ACC112 (cell line): ENCODE measurements at regions not wholly inside any gene's neighbourhood (a gene's known extent, or its start where the extent isn't known, plus 50 kb on each side); places are given as distances from the start of the nearest gene placed in this dataset.

ENCODE experiments used
- H2AFZ ChIP-seq: fragments of 200-600 bp; sonication (generic); one replicate; pipeline ENCODE4 v1.6.0; 2017; ENCODE audit warnings: antibody characterized with exemption, low read length; ENCODE audit not compliant: unreplicated experiment
- H3K27ac ChIP-seq: fragments of 200-600 bp; sonication (generic); 2 replicates; pipeline ENCODE4 v1.5.1; 2014; ENCODE audit warnings: low read depth, mild to moderate bottlenecking, antibody characterized with exemption, low read length, moderate library complexity
- H3K27me3 ChIP-seq: fragments of 200-600 bp; sonication (generic); 2 replicates; pipeline ENCODE4 v1.6.1; 2014; ENCODE audit warnings: mild to moderate bottlenecking, antibody characterized with exemption, low read length, moderate library complexity, mixed read lengths; ENCODE audit not compliant: insufficient read depth
- H3K36me3 ChIP-seq: fragments of 200-600 bp; sonication (generic); 2 replicates; pipeline ENCODE4 v1.6.1; 2016; ENCODE audit warnings: mild to moderate bottlenecking, antibody characterized with exemption, low read length, moderate library complexity, mixed read lengths; ENCODE audit not compliant: insufficient read depth
- H3K4me1 ChIP-seq: fragments of 200-600 bp; sonication (generic); one replicate; pipeline ENCODE4 v1.6.1; 2016; ENCODE audit warnings: low read length, mixed read lengths; ENCODE audit not compliant: insufficient read depth, unreplicated experiment, control insufficient read depth
- H3K4me3 ChIP-seq: fragments of 200-600 bp; sonication (generic); 2 replicates; pipeline ENCODE4 v1.5.1; 2014; ENCODE audit warnings: mild to moderate bottlenecking, low read depth, low read length
- H3K79me2 ChIP-seq: fragments of 200-600 bp; sonication (generic); one replicate; pipeline ENCODE4 v1.6.0; 2016; ENCODE audit warnings: low read length; ENCODE audit not compliant: control insufficient read depth, unreplicated experiment, insufficient read depth

GRCh38 chr15:77856705-77857346 is 220.7 kb downstream of the TBC1D2B start:
- no peak overlapping the region for H2AFZ ChIP-seq
- no peak overlapping the region for H3K27ac ChIP-seq
- no peaks in the 10 kb centered on the region for H3K79me2 ChIP-seq
- no peaks in the 10 kb centered on the region for H3K36me3 ChIP-seq
- H3K4me1 ChIP-seq = no peaks in the 10 kb centered on the region
- peaks cover 59% of the 10 kb centered on the region for H3K27me3 ChIP-seq
- no peak overlapping the region for H3K4me3 ChIP-seq

GRCh38 chr15:77855871-77856270 is 221.6 kb downstream of the TBC1D2B start:
- Histone ChIP-seq H3K4me1 (no peaks in the 10 kb centered on the region), H3K4me3 (no peak overlapping the region), H2AFZ (no peak overlapping the region), H3K36me3 (no peaks in the 10 kb centered on the region), H3K79me2 (no peaks in the 10 kb centered on the region), H3K27ac (no peak overlapping the region), H3K27me3 (peaks cover 68% of the 10 kb centered on the region)

- no peak overlapping the region for H2AFZ ChIP-seq
- peaks cover 77% of the 10 kb centered on the region for H3K27me3 ChIP-seq
Observed at GRCh38 chr15:77854980-77855379, 222.3 kb upstream of the LINGO1 start.

GRCh38 chr15:77853910-77854309 is 221.2 kb upstream of the LINGO1 start:
- H3K36me3 ChIP-seq = no peaks in the 10 kb centered on the region
- H3K4me1 ChIP-seq = no peaks in the 10 kb centered on the region
- H3K79me2 ChIP-seq = no peaks in the 10 kb centered on the region
- H3K27me3 ChIP-seq = peaks cover 86% of the 10 kb centered on the region
- H2AFZ ChIP-seq = no peak overlapping the region
- no peak overlapping the region for H3K27ac ChIP-seq
- H3K4me3 ChIP-seq = no peak overlapping the region

More at GRCh38 chr15:77854980-77855379, 222.3 kb upstream of the LINGO1 start:
- no peak overlapping the region for H3K27ac ChIP-seq
- no peaks in the 10 kb centered on the region for H3K4me1 ChIP-seq
- no peak overlapping the region for H3K4me3 ChIP-seq
- no peaks in the 10 kb centered on the region for H3K79me2 ChIP-seq
- H3K36me3 ChIP-seq = no peaks in the 10 kb centered on the region

GRCh38 chr15:77853008-77853328 is 220.3 kb upstream of the LINGO1 start:
- Histone ChIP-seq H3K4me1 (no peaks in the 10 kb centered on the region), H3K79me2 (no peaks in the 10 kb centered on the region), H2AFZ (no peak overlapping the region), H3K36me3 (no peaks in the 10 kb centered on the region), H3K27me3 (peaks cover 91% of the 10 kb centered on the region), H3K4me3 (no peak overlapping the region), H3K27ac (no peak overlapping the region)

- Histone ChIP-seq H3K4me3 (no peak overlapping the region), H3K27ac (no peak overlapping the region), H3K27me3 (peaks cover 91% of the 10 kb centered on the region), H3K36me3 (no peaks in the 10 kb centered on the region), H2AFZ (no peak overlapping the region), H3K4me1 (no peaks in the 10 kb centered on the region), H3K79me2 (no peaks in the 10 kb centered on the region)
Observed at GRCh38 chr15:77852241-77853007, 219.7 kb upstream of the LINGO1 start.

GRCh38 chr15:77851691-77852090 is 219.0 kb upstream of the LINGO1 start:
- Histone ChIP-seq H3K4me1 (no peaks in the 10 kb centered on the region), H3K79me2 (no peaks in the 10 kb centered on the region), H3K36me3 (no peaks in the 10 kb centered on the region), H3K27ac (no peak overlapping the region), H2AFZ (no peak overlapping the region), H3K27me3 (peaks cover 92% of the 10 kb centered on the region), H3K4me3 (no peak overlapping the region)

- Histone ChIP-seq H3K36me3 (no peaks in the 10 kb centered on the region), H3K4me1 (no peaks in the 10 kb centered on the region), H3K4me3 (no peak overlapping the region), H3K27me3 (peaks cover 95% of the 10 kb centered on the region), H3K79me2 (no peaks in the 10 kb centered on the region), H2AFZ (no peak overlapping the region), H3K27ac (no peak overlapping the region)
Observed at GRCh38 chr15:77851086-77851485, 218.4 kb upstream of the LINGO1 start.

GRCh38 chr15:77846986-77847385 is 214.3 kb upstream of the LINGO1 start:
- Histone ChIP-seq H3K27me3 (peaks cover 78% of the 10 kb centered on the region), H3K79me2 (no peaks in the 10 kb centered on the region), H3K36me3 (no peaks in the 10 kb centered on the region), H2AFZ (no peak overlapping the region), H3K4me1 (no peaks in the 10 kb centered on the region), H3K4me3 (no peak overlapping the region), H3K27ac (no peak overlapping the region)

- H2AFZ ChIP-seq = no peak overlapping the region
- H3K36me3 ChIP-seq = no peaks in the 10 kb centered on the region
- H3K4me1 ChIP-seq = peaks cover 3% of the 10 kb centered on the region
- peaks cover 74% of the 10 kb centered on the region for H3K27me3 ChIP-seq
- no peak overlapping the region for H3K4me3 ChIP-seq
- no peak overlapping the region for H3K27ac ChIP-seq
- H3K79me2 ChIP-seq = no peaks in the 10 kb centered on the region
Observed at GRCh38 chr15:77846360-77846759, 213.6 kb upstream of the LINGO1 start.

- peaks cover 60% of the 10 kb centered on the region for H3K27me3 ChIP-seq
- H3K36me3 ChIP-seq = no peaks in the 10 kb centered on the region
- H3K4me3 ChIP-seq = no peak overlapping the region
- peaks cover 10% of the 10 kb centered on the region for H3K4me1 ChIP-seq
- H3K79me2 ChIP-seq = no peaks in the 10 kb centered on the region
- no peak overlapping the region for H3K27ac ChIP-seq
- no peak overlapping the region for H2AFZ ChIP-seq
Observed at GRCh38 chr15:77844798-77845446, 212.2 kb upstream of the LINGO1 start.
